Suprapubic skin (tissue), 4 donors: ENCODE measurements at regions not wholly inside any gene's neighbourhood (a gene's known extent, or its start where the extent isn't known, plus 50 kb on each side); places are given as distances from the start of the nearest gene placed in this dataset.
"Not testable (repeated sequence)": the region's sequence is repeated elsewhere in the genome, so short reads cannot be mapped to it uniquely, and the experiment has no call there.

ENCODE experiments used
- DNase-seq, 2 donors: peaks; one replicate each; pipeline ENCODE4 v3.0.0-alpha.2; 2019; ENCODE audit warnings: low spot score in 2 of 2
- H3K27ac ChIP-seq: fragments of 200-600 bp; sonication (generic); one replicate; pipeline ENCODE4 v1.5.1; 2019
- H3K27me3 ChIP-seq: fragments of 200-600 bp; sonication (generic); one replicate; pipeline ENCODE4 v1.5.1; 2019
- H3K36me3 ChIP-seq: fragments of 200-600 bp; sonication (generic); one replicate; pipeline ENCODE4 v1.5.1; 2019
- H3K4me1 ChIP-seq: fragments of 200-600 bp; sonication (generic); one replicate; pipeline ENCODE4 v1.5.1; 2019
- H3K4me3 ChIP-seq: fragments of 200-600 bp; sonication (generic); one replicate; pipeline ENCODE4 v1.5.1; 2019; ENCODE audit warnings: mild to moderate bottlenecking
- H3K9me3 ChIP-seq: fragments of 200-600 bp; sonication (generic); one replicate; pipeline ENCODE4 v1.5.1; 2019
- EP300 ChIP-seq: sonication (generic); formaldehyde crosslinking; IDR thresholded peaks from one replicate; pipeline ENCODE4 v1.6.1; 2017; ENCODE audit warnings: antibody characterized with exemption
- POLR2A ChIP-seq, 2 donors: fragments of 450-650 bp; IDR thresholded peaks; one replicate each; pipeline ENCODE4 v1.6.1; 2017; ENCODE audit warnings: antibody characterized with exemption in 2 of 2, mild to moderate bottlenecking in 2 of 2, moderate library complexity in 2 of 2
- POLR2AphosphoS5 ChIP-seq, 3 donors: sonication (generic); formaldehyde crosslinking; IDR thresholded peaks; one replicate each; pipeline ENCODE4 v1.6.1; 2017; ENCODE audit warnings: antibody characterized with exemption in 3 of 3
- WGBS: methylation state at CpG from one replicate; pipeline ENCODE4 v1.1.5; 2018; 5-methylcytosine and 5-hydroxymethylcytosine counted together
- TF ChIP-seq, protein P1 (sequence below), 2 donors: fragments of 200-600 bp in 1 of 2; fragments of 450-650 bp in 1 of 2; sonication (generic) in 1 of 2; IDR thresholded peaks; one replicate each; pipeline ENCODE4 v1.5.1; 2016 to 2019; ENCODE audit warnings: antibody characterized with exemption in 2 of 2, mild to moderate bottlenecking in 1 of 2, moderate library complexity in 1 of 2

DNA sequence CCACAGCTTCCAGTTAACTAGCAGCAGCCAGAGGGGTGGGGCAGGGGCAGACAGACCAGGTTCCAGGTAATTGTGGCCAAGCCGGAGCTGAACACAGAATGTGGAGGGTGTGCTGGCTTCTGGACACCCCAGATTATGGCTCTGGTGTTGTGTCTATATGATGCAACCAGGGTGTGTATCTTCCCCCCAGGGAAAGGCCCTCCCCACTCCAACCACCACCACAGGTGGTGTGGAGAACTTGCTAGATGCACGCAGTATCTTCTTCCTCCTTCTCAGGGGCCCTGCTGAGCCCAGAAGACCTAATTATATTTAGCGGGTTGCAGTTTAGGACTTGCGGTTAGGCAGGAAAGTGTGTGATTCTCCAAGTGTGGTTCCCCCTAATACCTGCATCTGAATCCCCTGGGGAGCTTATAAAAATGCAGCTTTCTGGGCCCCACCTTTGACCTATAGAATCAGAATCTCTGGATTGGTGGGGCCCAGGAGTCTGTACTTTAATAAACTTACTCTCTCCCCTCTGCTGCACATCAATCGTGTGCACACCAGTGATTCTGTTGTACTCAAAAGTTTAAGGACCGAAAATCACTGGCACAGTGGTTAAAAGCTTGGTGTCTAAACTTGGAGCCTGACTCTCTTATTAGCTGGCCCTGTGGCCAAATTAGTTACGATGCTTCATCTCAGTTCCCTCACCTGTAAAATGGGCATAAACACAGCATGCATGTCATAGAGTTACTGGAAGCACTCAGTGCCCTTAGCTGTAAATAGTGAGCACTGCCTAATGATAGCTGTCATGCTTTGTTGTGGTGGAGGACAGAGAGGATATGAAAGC is 379.1 kb upstream of the PROK2 start:
- 92% methylated on average over 6 of the region's 7 CpGs for WGBS
- H3K4me1 ChIP-seq: peaks cover 6% of the 10 kb centered on the region
- no peak overlapping the region for H3K4me3 ChIP-seq
- no peak for TF ChIP-seq POLR2A (IDR thresholded peaks at IDR 0.05)
- no peak for TF ChIP-seq POLR2AphosphoS5 (IDR thresholded peaks at IDR 0.05)
- TF ChIP-seq, protein P1, sequence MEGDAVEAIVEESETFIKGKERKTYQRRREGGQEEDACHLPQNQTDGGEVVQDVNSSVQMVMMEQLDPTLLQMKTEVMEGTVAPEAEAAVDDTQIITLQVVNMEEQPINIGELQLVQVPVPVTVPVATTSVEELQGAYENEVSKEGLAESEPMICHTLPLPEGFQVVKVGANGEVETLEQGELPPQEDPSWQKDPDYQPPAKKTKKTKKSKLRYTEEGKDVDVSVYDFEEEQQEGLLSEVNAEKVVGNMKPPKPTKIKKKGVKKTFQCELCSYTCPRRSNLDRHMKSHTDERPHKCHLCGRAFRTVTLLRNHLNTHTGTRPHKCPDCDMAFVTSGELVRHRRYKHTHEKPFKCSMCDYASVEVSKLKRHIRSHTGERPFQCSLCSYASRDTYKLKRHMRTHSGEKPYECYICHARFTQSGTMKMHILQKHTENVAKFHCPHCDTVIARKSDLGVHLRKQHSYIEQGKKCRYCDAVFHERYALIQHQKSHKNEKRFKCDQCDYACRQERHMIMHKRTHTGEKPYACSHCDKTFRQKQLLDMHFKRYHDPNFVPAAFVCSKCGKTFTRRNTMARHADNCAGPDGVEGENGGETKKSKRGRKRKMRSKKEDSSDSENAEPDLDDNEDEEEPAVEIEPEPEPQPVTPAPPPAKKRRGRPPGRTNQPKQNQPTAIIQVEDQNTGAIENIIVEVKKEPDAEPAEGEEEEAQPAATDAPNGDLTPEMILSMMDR (IDR thresholded peaks at IDR 0.05): no peak
- TF ChIP-seq EP300: no peak
- no peak overlapping the region for H3K27ac ChIP-seq
- no peak for DNase-seq
- H3K36me3 ChIP-seq: no peaks in the 10 kb centered on the region
- H3K27me3 ChIP-seq: no peaks in the 10 kb centered on the region
- no peaks in the 10 kb centered on the region for H3K9me3 ChIP-seq

DNA sequence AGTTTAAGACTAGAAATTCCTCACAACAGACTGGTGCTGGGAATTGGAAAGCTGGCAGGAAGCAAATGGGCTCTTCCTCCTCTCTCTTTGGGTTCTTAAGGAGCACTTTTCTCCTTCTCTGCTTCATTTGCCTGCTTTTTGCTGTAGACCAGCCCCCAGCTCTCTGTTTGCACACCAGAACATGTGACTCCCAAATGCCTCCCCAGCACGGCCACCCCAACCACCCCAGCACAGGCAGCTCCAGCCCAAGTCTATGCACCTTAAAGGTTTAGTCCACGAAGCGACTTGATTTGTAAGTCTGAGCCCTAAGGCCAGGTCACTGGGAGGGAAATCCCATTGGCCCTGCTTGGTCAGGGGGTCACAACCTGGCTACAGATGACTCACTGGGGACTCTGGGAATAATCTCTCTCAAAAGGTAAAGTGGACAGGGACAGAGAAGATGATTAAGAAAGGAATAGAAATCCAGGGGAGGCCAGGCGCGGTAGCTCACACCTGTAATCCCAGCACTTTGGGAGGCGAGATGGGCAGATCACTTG is 377.8 kb upstream of the PROK2 start:
- Histone ChIP-seq H3K27ac (no peak overlapping the region), H3K9me3 (no peaks in the 10 kb centered on the region), H3K27me3 (no peaks in the 10 kb centered on the region), H3K4me3 (no peak overlapping the region), H3K36me3 (no peaks in the 10 kb centered on the region), H3K4me1 (peaks cover 6% of the 10 kb centered on the region)
- no peak for DNase-seq
- no peak for TF ChIP-seq EP300
- no peak for TF ChIP-seq POLR2A (IDR thresholded peaks at IDR 0.05)
- no peak for TF ChIP-seq POLR2AphosphoS5 (IDR thresholded peaks at IDR 0.05)
- TF ChIP-seq, protein P1 (IDR thresholded peaks at IDR 0.05): no peak
- 94% methylated on average over 6 of the region's 6 CpGs for WGBS

DNA sequence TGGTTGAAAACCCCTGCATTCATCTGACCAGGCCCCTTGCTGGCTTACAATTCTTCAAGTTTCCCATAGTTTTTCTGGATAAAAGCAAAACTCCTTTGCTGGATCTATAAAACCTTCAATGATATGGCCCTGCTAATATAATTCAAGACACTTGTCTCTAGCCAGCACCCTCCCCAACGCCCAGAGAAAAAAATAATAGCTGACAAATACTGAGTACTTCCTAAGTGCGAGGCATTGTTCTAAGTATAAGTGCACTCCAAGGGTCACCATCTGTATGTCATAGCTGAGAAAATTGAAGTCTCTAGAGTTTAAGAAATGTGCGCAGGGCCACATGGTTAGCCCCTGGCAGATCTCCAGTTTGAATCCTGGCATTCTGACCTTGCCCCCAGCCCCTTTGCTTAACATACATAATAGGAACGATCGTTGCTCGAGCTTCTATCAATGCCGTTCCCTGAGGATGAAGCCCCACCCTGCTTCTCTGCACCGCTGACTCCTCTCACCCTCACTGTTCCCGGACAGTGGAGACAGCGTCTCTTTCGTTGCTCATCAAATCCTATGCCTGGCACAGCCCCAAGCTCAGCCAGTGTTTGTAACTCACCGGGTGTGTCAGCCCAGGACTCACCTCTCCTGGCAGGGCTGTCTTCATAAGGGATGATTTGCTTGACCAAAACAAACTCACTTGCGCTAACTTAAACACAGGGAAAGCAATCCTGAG is 377.1 kb upstream of the PROK2 start:
- Histone ChIP-seq H3K27me3 (no peaks in the 10 kb centered on the region), H3K4me3 (no peak overlapping the region), H3K27ac (no peak overlapping the region), H3K9me3 (no peaks in the 10 kb centered on the region), H3K36me3 (no peaks in the 10 kb centered on the region), H3K4me1 (peaks cover 6% of the 10 kb centered on the region)
- 49% methylated on average over 13 of the region's 13 CpGs for WGBS
- no peak for DNase-seq
- TF ChIP-seq POLR2AphosphoS5 (IDR thresholded peaks at IDR 0.05) (no peak), POLR2A (IDR thresholded peaks at IDR 0.05) (no peak), EP300 (no peak)
- TF ChIP-seq, protein P1 (IDR thresholded peaks at IDR 0.05): no peak

DNA sequence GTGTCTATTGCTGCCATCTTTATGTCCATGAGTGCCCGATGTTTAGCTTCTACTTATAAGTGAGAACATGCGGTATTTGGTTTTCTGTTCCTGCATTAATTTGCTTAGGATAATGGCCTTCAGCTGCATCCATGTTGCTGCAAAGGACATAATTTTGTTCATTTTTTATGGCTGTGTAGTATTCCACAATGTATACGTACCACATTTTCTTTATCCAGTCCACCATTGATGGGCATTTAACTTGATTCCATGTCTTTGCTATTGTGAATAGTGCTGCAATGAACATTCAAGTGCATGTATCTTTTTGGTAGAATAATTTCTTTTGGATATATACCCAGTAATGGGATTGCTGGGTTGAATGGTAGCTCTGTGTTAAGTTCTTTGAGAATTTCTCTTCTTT is 376.3 kb upstream of the PROK2 start:
- not testable (repeated sequence) for DNase-seq, H3K9me3 ChIP-seq, H3K4me3 ChIP-seq, H3K36me3 ChIP-seq, H3K27ac ChIP-seq, H3K27me3 ChIP-seq, H3K4me1 ChIP-seq
- 96% methylated on average over 3 of the region's 3 CpGs for WGBS

DNA sequence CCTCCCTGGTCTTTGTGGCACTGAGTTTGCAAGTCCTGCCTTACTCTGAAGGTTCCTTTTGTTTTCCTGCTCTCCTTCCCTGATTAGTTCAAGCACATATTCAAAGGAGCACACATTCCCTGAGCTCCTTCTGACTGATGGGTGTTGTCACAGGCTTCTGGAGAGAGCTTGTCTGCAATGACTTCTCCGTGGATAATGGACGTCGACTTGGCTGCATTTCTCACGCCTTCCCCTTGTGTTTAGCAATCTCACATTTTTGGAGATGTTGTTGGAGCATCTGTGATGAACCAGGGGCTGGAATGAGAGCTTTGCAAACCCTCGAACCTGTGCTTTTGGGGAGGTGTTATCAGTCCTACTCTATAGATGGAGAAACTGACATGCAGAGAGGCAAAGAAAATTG is 375.4 kb upstream of the PROK2 start:
- Histone ChIP-seq H3K27me3 (no peaks in the 10 kb centered on the region), H3K4me1 (peaks cover 7% of the 10 kb centered on the region), H3K36me3 (no peaks in the 10 kb centered on the region), H3K9me3 (no peaks in the 10 kb centered on the region), H3K27ac (no peak overlapping the region), H3K4me3 (no peak overlapping the region)
- DNase-seq: no peak
- TF ChIP-seq, protein P1 (IDR thresholded peaks at IDR 0.05): no peak
- TF ChIP-seq POLR2A (IDR thresholded peaks at IDR 0.05) (no peak), EP300 (no peak), POLR2AphosphoS5 (IDR thresholded peaks at IDR 0.05) (no peak)
- WGBS: 77% methylated on average over 5 of the region's 5 CpGs
